GM12892 (cell line): ENCODE measurements at regions not wholly inside any gene's neighbourhood (a gene's known extent, or its start where the extent isn't known, plus 50 kb on each side); places are given as distances from the start of the nearest gene placed in this dataset.

ENCODE experiments used
- POLR2A ChIP-seq: IDR thresholded peaks from 2 replicates; pipeline ENCODE4 v1.6.1; 2011; ENCODE audit warnings: low read depth, low read length, control low read depth
- POLR2AphosphoS5 ChIP-seq: IDR thresholded peaks from 2 replicates; pipeline ENCODE4 v1.6.1; 2011; ENCODE audit warnings: low read depth, low read length, control low read depth

DNA sequence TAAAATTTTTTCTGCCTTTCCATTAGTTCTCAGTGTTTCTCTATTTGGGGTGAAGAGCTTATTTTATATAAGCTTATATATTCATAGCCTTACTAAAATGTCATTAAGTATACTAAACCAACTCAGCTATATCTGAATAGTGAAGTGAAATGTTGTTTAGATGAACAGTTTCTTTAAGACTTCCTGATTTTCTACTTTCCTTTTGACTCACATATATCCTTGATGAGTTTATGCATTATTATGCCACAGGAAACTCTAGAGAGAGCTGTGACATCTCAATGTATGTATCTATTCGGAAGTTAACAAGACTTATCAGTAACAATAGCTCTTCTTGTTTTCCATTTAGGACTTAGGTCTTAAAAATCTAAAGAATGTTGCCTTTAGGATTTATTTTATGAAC is 1491.8 kb upstream of the IGFBP7 start:
- TF ChIP-seq POLR2A: no peak
- no peak for TF ChIP-seq POLR2AphosphoS5
